ENCODE measurements at regions not wholly inside any gene's neighbourhood (a gene's known extent, or its start where the extent isn't known, plus 50 kb on each side); places are given as distances from the start of the nearest gene placed in this dataset.
"Not testable (repeated sequence)": the region's sequence is repeated elsewhere in the genome, so short reads cannot be mapped to it uniquely, and the experiment has no call there.

DNA sequence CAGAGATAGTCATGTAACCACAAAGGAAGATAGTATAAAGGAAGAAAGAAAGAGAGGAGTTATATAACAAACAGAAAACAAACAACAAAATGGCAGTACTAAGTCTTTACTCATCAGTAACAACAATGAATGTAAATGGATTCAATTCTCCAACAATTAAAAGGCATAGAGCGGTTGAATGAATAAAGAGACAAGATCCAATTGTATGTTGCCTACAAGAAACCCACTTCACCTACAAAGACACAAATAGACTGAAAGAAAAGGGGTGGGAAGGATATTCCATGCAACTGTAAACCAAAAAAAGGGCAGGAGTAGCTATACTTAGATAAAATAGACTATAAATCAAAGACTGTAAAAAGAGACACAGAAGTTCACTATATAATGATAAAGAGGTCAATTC, 157.3 kb upstream of the CREB1 start:
- H3K36me3 ChIP-seq: no peaks in the 10 kb centered on the region
- no peak overlapping the region for H3K4me3 ChIP-seq
- peaks cover 0 to 17% of the 10 kb centered on the region in 2 donors for H3K9me3 ChIP-seq
- H3K27me3 ChIP-seq: no peaks in the 10 kb centered on the region
- TF ChIP-seq, protein P1, sequence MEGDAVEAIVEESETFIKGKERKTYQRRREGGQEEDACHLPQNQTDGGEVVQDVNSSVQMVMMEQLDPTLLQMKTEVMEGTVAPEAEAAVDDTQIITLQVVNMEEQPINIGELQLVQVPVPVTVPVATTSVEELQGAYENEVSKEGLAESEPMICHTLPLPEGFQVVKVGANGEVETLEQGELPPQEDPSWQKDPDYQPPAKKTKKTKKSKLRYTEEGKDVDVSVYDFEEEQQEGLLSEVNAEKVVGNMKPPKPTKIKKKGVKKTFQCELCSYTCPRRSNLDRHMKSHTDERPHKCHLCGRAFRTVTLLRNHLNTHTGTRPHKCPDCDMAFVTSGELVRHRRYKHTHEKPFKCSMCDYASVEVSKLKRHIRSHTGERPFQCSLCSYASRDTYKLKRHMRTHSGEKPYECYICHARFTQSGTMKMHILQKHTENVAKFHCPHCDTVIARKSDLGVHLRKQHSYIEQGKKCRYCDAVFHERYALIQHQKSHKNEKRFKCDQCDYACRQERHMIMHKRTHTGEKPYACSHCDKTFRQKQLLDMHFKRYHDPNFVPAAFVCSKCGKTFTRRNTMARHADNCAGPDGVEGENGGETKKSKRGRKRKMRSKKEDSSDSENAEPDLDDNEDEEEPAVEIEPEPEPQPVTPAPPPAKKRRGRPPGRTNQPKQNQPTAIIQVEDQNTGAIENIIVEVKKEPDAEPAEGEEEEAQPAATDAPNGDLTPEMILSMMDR (IDR thresholded peaks at IDR 0.05): no peak
- no peak for DNase-seq (ENCODE audit: low spot score)
- H3K27ac ChIP-seq: no peak overlapping the region
- no peaks in the 10 kb centered on the region for H3K4me1 ChIP-seq

DNA sequence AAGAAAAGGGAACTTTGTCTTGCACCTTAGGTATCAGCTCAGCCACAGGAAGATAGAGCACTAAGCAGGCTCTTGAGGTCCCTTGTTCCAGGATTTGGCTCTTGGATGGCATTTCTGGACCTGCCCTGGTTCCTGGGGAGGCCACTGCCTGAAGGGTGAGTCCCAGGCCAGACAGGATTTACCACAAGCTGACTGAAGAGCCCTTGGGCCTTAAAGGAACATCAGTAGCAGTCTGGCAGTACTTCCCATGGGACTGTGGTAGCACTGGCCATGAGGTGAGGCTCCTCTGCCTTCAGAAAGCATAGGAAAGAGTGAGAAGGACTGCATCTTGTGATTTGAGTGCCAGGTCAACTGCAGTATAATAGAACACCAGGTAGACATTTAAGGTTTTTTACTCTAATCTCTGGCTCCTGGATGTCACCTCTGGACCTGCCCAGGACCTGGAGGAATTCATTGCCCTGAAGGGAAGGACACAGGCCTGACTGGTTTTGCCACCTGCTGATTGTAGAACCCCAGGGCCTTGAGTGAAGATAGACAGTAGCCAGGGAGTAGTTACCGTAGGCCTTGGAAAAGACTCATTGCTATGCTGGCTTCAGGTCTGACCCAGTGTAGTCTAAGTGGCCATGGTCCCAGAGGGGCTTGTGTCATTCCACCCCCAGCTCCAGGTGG, 154.4 kb upstream of the CREB1 start:
- Histone ChIP-seq H3K9me3 (peaks cover 0 to 32% of the 10 kb centered on the region in 2 donors), H3K36me3 (no peaks in the 10 kb centered on the region), H3K27me3 (no peaks in the 10 kb centered on the region), H3K4me1 (no peaks in the 10 kb centered on the region), H3K4me3 (no peak overlapping the region), H3K27ac (no peak overlapping the region)
- DNase-seq (ENCODE audit: low spot score): no peak
- TF ChIP-seq, protein P1 (IDR thresholded peaks at IDR 0.05): no peak

DNA sequence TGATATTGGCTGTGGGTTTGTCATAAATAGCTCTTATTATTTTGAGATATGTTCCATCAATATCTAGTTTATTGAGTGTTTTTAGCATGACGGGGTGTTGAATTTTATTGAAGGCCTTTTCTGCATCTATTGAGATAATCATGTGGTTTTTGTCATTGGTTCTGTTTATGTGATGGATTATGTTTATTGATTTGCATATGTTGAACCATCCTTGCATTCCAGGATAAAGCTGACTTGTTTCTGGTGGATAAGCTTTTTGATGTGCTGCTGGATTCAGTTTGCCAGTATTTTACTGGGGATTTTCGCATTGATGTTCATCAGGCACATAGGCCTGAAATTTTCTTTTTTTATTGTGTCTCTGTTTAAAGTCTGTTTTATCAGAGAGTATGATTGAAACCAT, 151.1 kb upstream of the CREB1 start:
- not testable (repeated sequence) for H3K36me3 ChIP-seq; H3K27me3 ChIP-seq; H3K4me3 ChIP-seq; H3K27ac ChIP-seq; DNase-seq (ENCODE audit: low spot score); H3K4me1 ChIP-seq
- H3K9me3 ChIP-seq: peaks cover 0 to 29% of the 10 kb centered on the region in 2 donors

DNA sequence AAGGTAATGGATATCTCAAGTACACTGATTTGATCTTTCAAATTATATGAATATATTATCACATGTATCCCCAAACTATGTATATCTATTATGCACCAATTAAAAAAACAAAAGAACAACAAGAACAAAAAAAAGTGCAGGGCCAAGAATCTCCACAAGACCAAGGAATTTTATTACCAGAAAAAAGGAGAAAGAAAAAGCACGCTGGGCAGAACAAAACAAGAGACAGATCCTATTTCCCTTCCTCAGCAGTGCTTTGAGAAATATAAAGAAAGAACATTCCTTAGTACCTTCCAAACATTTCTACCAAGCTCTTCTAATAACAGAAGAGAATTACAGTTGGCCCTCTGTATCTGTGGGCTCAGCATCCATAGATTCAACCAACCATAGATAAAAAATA, 144.7 kb upstream of the CREB1 start:
- peaks cover 0 to 5% of the 10 kb centered on the region in 2 donors for H3K9me3 ChIP-seq
- H3K27ac ChIP-seq: no peak overlapping the region
- no peaks in the 10 kb centered on the region for H3K4me1 ChIP-seq
- no peaks in the 10 kb centered on the region for H3K36me3 ChIP-seq
- TF ChIP-seq, protein P1 (IDR thresholded peaks at IDR 0.05): no peak
- H3K4me3 ChIP-seq: no peak overlapping the region
- DNase-seq (ENCODE audit: low spot score): no peak
- no peaks in the 10 kb centered on the region for H3K27me3 ChIP-seq

GRCh38 chr2:207385903-207386302, 143.9 kb upstream of the CREB1 start:
- H3K9me3 ChIP-seq: peaks cover 0 to 5% of the 10 kb centered on the region in 2 donors
- H3K27me3 ChIP-seq: no peaks in the 10 kb centered on the region
- H3K4me3 ChIP-seq: no peak overlapping the region
- H3K36me3 ChIP-seq: no peaks in the 10 kb centered on the region
- DNase-seq (ENCODE audit: low spot score): no peak
- TF ChIP-seq, protein P1 (IDR thresholded peaks at IDR 0.05): no peak
- H3K4me1 ChIP-seq: no peaks in the 10 kb centered on the region
- no peak overlapping the region for H3K27ac ChIP-seq

- no peak for DNase-seq (ENCODE audit: low spot score)
- H3K36me3 ChIP-seq: no peaks in the 10 kb centered on the region
- TF ChIP-seq, protein P1 (IDR thresholded peaks at IDR 0.05): no peak
These were observed 142.7 kb upstream of the CREB1 start for GRCh38 chr2:207387001-207387571.

More at GRCh38 chr2:207387001-207387571, 142.7 kb upstream of the CREB1 start:
- Histone ChIP-seq H3K9me3 (peaks cover 0 to 5% of the 10 kb centered on the region in 2 donors), H3K27me3 (no peaks in the 10 kb centered on the region), H3K4me1 (no peaks in the 10 kb centered on the region), H3K27ac (no peak overlapping the region), H3K4me3 (no peak overlapping the region)

Data from right atrium auricular region (tissue), 2 donors.